ENCODE measurements at regions not wholly inside any gene's neighbourhood (a gene's known extent, or its start where the extent isn't known, plus 50 kb on each side); places are given as distances from the start of the nearest gene placed in this dataset.

GRCh38 chr2:105688946-105689345, 55.8 kb upstream of the NCK2 start:
- TF ChIP-seq CTCF (IDR thresholded peaks at IDR 0.05), result no peak
- no peak for TF ChIP-seq POLR2A (IDR thresholded peaks at IDR 0.05; ENCODE audit: low read depth)

Data from esophagus muscularis mucosa (tissue), 3 donors.